Endothelial cell of umbilical vein (primary cell): ENCODE measurements at regions not wholly inside any gene's neighbourhood (a gene's known extent, or its start where the extent isn't known, plus 50 kb on each side); places are given as distances from the start of the nearest gene placed in this dataset.

ENCODE experiments used
- BruUV-seq: library from RNA; stranded (reverse); fragments of 400-500 nt; replicated peaks from 2 replicates; lab custom pipeline; 2021; lab: Mats Ljungman, UMichigan
- CTCF ChIA-PET: fragments of 300-600, 350-600 bp; sonication (Branson Sonifier 250); formaldehyde crosslinking; loops from one replicate; lab custom pipeline; 2021; ENCODE audit warnings: antibody characterized with exemption, inconsistent platforms; lab: Charles Lee
- POLR2A ChIA-PET: fragments of 300-600, 350-600 bp; sonication (Branson Sonifier 250); formaldehyde crosslinking; loops from one replicate; lab custom pipeline; 2021; ENCODE audit warnings: antibody characterized with exemption, inconsistent platforms; lab: Charles Lee
- DNase-seq: peaks from one replicate; pipeline ENCODE4 v3.0.0-alpha.2; 2011; ENCODE audit warnings: low read depth, low spot score
- FAIRE-seq: peaks from 2 replicates; lab custom pipeline; 2011; peaks lifted over from hg19 to GRCh38; lab: Jason Lieb, UNC
- H2AFZ ChIP-seq: 2 replicates; pipeline ENCODE4 v1.6.0; 2012; ENCODE audit warnings: low read depth, low read length, control low read depth, inconsistent platforms
- H3K27ac ChIP-seq: 2 replicates; pipeline ENCODE4 v1.5.1; 2011; ENCODE audit warnings: low read depth, mild to moderate bottlenecking, control low read depth, low read length, moderate library complexity; ENCODE audit not compliant: insufficient read depth
- H3K27me3 ChIP-seq, 2 experiments: 2 replicates each; pipeline versions ENCODE4 v1.6.0 to v1.6.1; 2011; ENCODE audit warnings: low read length in 2 of 2, mixed read lengths in 1 of 2; ENCODE audit not compliant: control insufficient read depth in 2 of 2, insufficient read depth in 2 of 2
- H3K36me3 ChIP-seq, 2 experiments: 2 replicates in 1 of 2; 3 replicates in 1 of 2; pipeline ENCODE4 v1.5.1; 2011; ENCODE audit warnings: low read length in 2 of 2, mild to moderate bottlenecking in 1 of 2, moderate library complexity in 1 of 2; ENCODE audit not compliant: control insufficient read depth in 2 of 2, insufficient read depth in 2 of 2; ENCODE audit errors: extremely low read depth in 1 of 2
- H3K4me1 ChIP-seq: 3 replicates; pipeline ENCODE4 v1.5.1; 2011; ENCODE audit warnings: mild to moderate bottlenecking, low read length; ENCODE audit not compliant: control insufficient read depth, insufficient read depth; ENCODE audit errors: extremely low read depth
- H3K4me2 ChIP-seq: 2 replicates; pipeline ENCODE4 v1.6.1; 2011; ENCODE audit warnings: low read length, control low read depth, mixed read lengths; ENCODE audit not compliant: insufficient read depth
- H3K4me3 ChIP-seq, 3 experiments: fragments of 200-600 bp in 1 of 3; sonication (generic), shearing (Covaris generic) in 1 of 3; replicated peaks in 1 of 3; 2 replicates each; pipeline ENCODE4 v1.5.1; 2011 to 2016; ENCODE audit warnings: control low read depth in 3 of 3, low read length in 3 of 3, mild to moderate bottlenecking in 2 of 3, inconsistent platforms in 1 of 3, low read depth in 1 of 3, moderate library complexity in 1 of 3; ENCODE audit not compliant: insufficient read depth in 1 of 3
- H3K79me2 ChIP-seq: 2 replicates; pipeline ENCODE4 v1.6.0; 2012; ENCODE audit warnings: low read length, inconsistent platforms; ENCODE audit not compliant: control insufficient read depth, insufficient read depth
- H3K9ac ChIP-seq: replicated peaks from 2 replicates; pipeline ENCODE3; 2011; ENCODE audit warnings: low read length, control low read depth; ENCODE audit not compliant: insufficient read depth; ENCODE audit errors: extremely low read depth
- H3K9me1 ChIP-seq: replicated peaks from 3 replicates; pipeline ENCODE4 v1.6.0; 2011; ENCODE audit warnings: mild to moderate bottlenecking, low read length; ENCODE audit not compliant: control insufficient read depth, insufficient read depth; ENCODE audit errors: extremely low read depth
- H3K9me3 ChIP-seq: replicated peaks from 2 replicates; pipeline ENCODE4 v1.5.1; 2012; ENCODE audit warnings: low read length, inconsistent platforms; ENCODE audit not compliant: control insufficient read depth, insufficient read depth
- H4K20me1 ChIP-seq: replicated peaks from 2 replicates; pipeline ENCODE3; 2011; ENCODE audit warnings: mild to moderate bottlenecking, low read length; ENCODE audit not compliant: control insufficient read depth, insufficient read depth; ENCODE audit errors: extremely low read depth
- CTCF ChIP-seq, 2 donors: IDR thresholded peaks; 1 replicate in 1 of 2; 2 replicates in 1 of 2; pipeline ENCODE4 v1.5.1; 2011; ENCODE audit warnings: low read length in 2 of 2, mild to moderate bottlenecking in 2 of 2, moderate library complexity in 2 of 2, control low read depth in 1 of 2, inconsistent platforms in 1 of 2, low read depth in 1 of 2; ENCODE audit not compliant: insufficient read depth in 1 of 2; ENCODE audit errors: extremely low read depth in 1 of 2
- FOS ChIP-seq: IDR thresholded peaks from 2 replicates; pipeline ENCODE4 v1.6.1; 2011; ENCODE audit warnings: mild to moderate bottlenecking, low read length, moderate library complexity, borderline replicate concordance; ENCODE audit not compliant: insufficient read depth
- GATA2 ChIP-seq: IDR thresholded peaks from 2 replicates; pipeline ENCODE4 v1.7.0; 2011; ENCODE audit warnings: low read depth, mild to moderate bottlenecking, moderate library complexity, mixed read lengths, low read length; ENCODE audit not compliant: insufficient read length, insufficient read depth
- JUN ChIP-seq: IDR thresholded peaks from 2 replicates; pipeline ENCODE4 v1.6.1; 2011; ENCODE audit warnings: borderline replicate concordance, low read depth; ENCODE audit not compliant: insufficient read length, insufficient read depth
- MAX ChIP-seq: IDR thresholded peaks from 2 replicates; pipeline ENCODE4 v1.6.1; 2011; ENCODE audit not compliant: insufficient read depth, insufficient read length
- MYC ChIP-seq: IDR thresholded peaks from one replicate; pipeline ENCODE4 v1.6.1; 2011; ENCODE audit warnings: mild to moderate bottlenecking, low read depth, low read length
- POLR2A ChIP-seq: IDR thresholded peaks from 2 replicates; pipeline ENCODE4 v1.6.1; 2012; ENCODE audit warnings: low read depth, mild to moderate bottlenecking, control low read depth, low read length
- POLR2AphosphoS5 ChIP-seq: IDR thresholded peaks from 2 replicates; pipeline ENCODE4 v1.6.1; 2012; ENCODE audit warnings: low read depth, mild to moderate bottlenecking, control low read depth, low read length, moderate library complexity; ENCODE audit not compliant: insufficient read depth
- dilution Hi-C: fragments of 300-500 bp; cut with MboI; formaldehyde crosslinking; loops from one replicate; pipeline ENCODE4 v1.15.0; 2019; ENCODE audit warnings: low sequenced_read_pairs; ENCODE audit not compliant: extremely low pct_ligation_motif_present
- intact Hi-C: fragments of 100-400 bp; cut with micrococcal nuclease; formaldehyde crosslinking; loops from one replicate; pipeline ENCODE4 v1.10.0; 2022

- Histone ChIP-seq H3K27me3 (no peaks in the 10 kb centered on the region), H3K4me3 (no peak overlapping the region), H3K9me3 (peaks cover 4% of the 10 kb centered on the region), H2AFZ (no peak overlapping the region), H4K20me1 (no peaks in the 10 kb centered on the region), H3K4me1 (no peaks in the 10 kb centered on the region), H3K79me2 (no peaks in the 10 kb centered on the region), H3K4me2 (no peak overlapping the region), H3K9ac (no peak overlapping the region), H3K27ac (no peak overlapping the region), H3K36me3 (no peaks in the 10 kb centered on the region), H3K9me1 (no peaks in the 10 kb centered on the region)
- no peak for DNase-seq
- FAIRE-seq = no peak
- POLR2A ChIA-PET = no interaction called here
- no TSS peak for BruUV-seq
- CTCF ChIA-PET = no interaction called here
- intact Hi-C loops (no loop called here), dilution Hi-C loops (no loop called here)
- TF ChIP-seq GATA2 (no peak), POLR2A (no peak), MYC (no peak), CTCF (IDR thresholded peaks at IDR 0.05; ENCODE audit: extremely low read depth in 1 of 2, insufficient read depth in 1 of 2, low read depth in 1 of 2, low read length in 2 of 2) (no peak), JUN (no peak), POLR2AphosphoS5 (no peak), FOS (no peak), MAX (no peak)
Measured at GRCh38 chr18:65661391-65661790, 89.4 kb upstream of the CDH7 start.
